ENCODE measurements at regions not wholly inside any gene's neighbourhood (a gene's known extent, or its start where the extent isn't known, plus 50 kb on each side); places are given as distances from the start of the nearest gene placed in this dataset.

GRCh38 chr11:105268404-105269062 is 129.0 kb upstream of the CARD18 start:
- Histone ChIP-seq H3K79me2 (ENCODE audit: insufficient read depth, low read length) (no peaks in the 10 kb centered on the region), H3K9me3 (ENCODE audit: insufficient read depth, low read length, severe bottlenecking) (no peaks in the 10 kb centered on the region), H3K27me3 (ENCODE audit: insufficient read depth, low read length, poor library complexity) (no peaks in the 10 kb centered on the region), H4K20me1 (ENCODE audit: insufficient read depth, low read length) (no peaks in the 10 kb centered on the region), H2AFZ (ENCODE audit: low read depth, low read length) (no peak overlapping the region), H3K4me3 (ENCODE audit: low read depth in 1 of 2, low read length in 2 of 2) (no peak overlapping the region), H3K9ac (ENCODE audit: low read depth, low read length) (no peak overlapping the region), H3K4me1 (ENCODE audit: insufficient read depth, low read length) (no peaks in the 10 kb centered on the region), H3K36me3 (ENCODE audit: insufficient read depth, low read length) (no peaks in the 10 kb centered on the region), H3K4me2 (ENCODE audit: insufficient read depth, low read length) (no peak overlapping the region), H3K27ac (ENCODE audit: low read length) (no peak overlapping the region)
- TF ChIP-seq EZH2 (IDR thresholded peaks at IDR 0.05; ENCODE audit: borderline replicate concordance, low read depth, low read length, severe bottlenecking) = no peak
- TF ChIP-seq, protein P1, sequence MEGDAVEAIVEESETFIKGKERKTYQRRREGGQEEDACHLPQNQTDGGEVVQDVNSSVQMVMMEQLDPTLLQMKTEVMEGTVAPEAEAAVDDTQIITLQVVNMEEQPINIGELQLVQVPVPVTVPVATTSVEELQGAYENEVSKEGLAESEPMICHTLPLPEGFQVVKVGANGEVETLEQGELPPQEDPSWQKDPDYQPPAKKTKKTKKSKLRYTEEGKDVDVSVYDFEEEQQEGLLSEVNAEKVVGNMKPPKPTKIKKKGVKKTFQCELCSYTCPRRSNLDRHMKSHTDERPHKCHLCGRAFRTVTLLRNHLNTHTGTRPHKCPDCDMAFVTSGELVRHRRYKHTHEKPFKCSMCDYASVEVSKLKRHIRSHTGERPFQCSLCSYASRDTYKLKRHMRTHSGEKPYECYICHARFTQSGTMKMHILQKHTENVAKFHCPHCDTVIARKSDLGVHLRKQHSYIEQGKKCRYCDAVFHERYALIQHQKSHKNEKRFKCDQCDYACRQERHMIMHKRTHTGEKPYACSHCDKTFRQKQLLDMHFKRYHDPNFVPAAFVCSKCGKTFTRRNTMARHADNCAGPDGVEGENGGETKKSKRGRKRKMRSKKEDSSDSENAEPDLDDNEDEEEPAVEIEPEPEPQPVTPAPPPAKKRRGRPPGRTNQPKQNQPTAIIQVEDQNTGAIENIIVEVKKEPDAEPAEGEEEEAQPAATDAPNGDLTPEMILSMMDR (IDR thresholded peaks at IDR 0.05; ENCODE audit: borderline replicate concordance, extremely low read depth, low read length, poor library complexity, severe bottlenecking) = no peak
- ATAC-seq (ENCODE audit: insufficient read depth, low read depth) (no peak), DNase-seq (no peak)

GRCh38 chr11:105265845-105266244 is 126.3 kb upstream of the CARD18 start:
- ATAC-seq (ENCODE audit: insufficient read depth, low read depth) (peak; percentile 66; the same call in 2 of the 3 replicates), DNase-seq (no peak)
- Histone ChIP-seq H3K27me3 (ENCODE audit: insufficient read depth, low read length, poor library complexity) (no peaks in the 10 kb centered on the region), H3K4me3 (ENCODE audit: low read depth in 1 of 2, low read length in 2 of 2) (no peak overlapping the region), H3K4me2 (ENCODE audit: insufficient read depth, low read length) (no peak overlapping the region), H3K36me3 (ENCODE audit: insufficient read depth, low read length) (no peaks in the 10 kb centered on the region), H3K9ac (ENCODE audit: low read depth, low read length) (no peak overlapping the region), H3K79me2 (ENCODE audit: insufficient read depth, low read length) (no peaks in the 10 kb centered on the region), H3K27ac (ENCODE audit: low read length) (no peak overlapping the region), H3K9me3 (ENCODE audit: insufficient read depth, low read length, severe bottlenecking) (no peaks in the 10 kb centered on the region), H4K20me1 (ENCODE audit: insufficient read depth, low read length) (no peaks in the 10 kb centered on the region), H2AFZ (ENCODE audit: low read depth, low read length) (no peak overlapping the region), H3K4me1 (ENCODE audit: insufficient read depth, low read length) (peaks cover 9% of the 10 kb centered on the region; the same call in 1 of the 2 replicates)
- TF ChIP-seq, protein P1 (IDR thresholded peaks at IDR 0.05; ENCODE audit: borderline replicate concordance, extremely low read depth, low read length, poor library complexity, severe bottlenecking) = no peak
- TF ChIP-seq EZH2 (IDR thresholded peaks at IDR 0.05; ENCODE audit: borderline replicate concordance, low read depth, low read length, severe bottlenecking) = no peak

GRCh38 chr11:105260976-105261375 is 121.4 kb upstream of the CARD18 start:
- DNase-seq = no peak
- TF ChIP-seq, protein P1 (IDR thresholded peaks at IDR 0.05; ENCODE audit: borderline replicate concordance, extremely low read depth, low read length, poor library complexity, severe bottlenecking) = no peak
- no peak for TF ChIP-seq EZH2 (IDR thresholded peaks at IDR 0.05; ENCODE audit: borderline replicate concordance, low read depth, low read length, severe bottlenecking)
- no peaks in the 10 kb centered on the region for H4K20me1 ChIP-seq (ENCODE audit: insufficient read depth, low read length)
- H3K36me3 ChIP-seq (ENCODE audit: insufficient read depth, low read length) = no peaks in the 10 kb centered on the region
- H2AFZ ChIP-seq (ENCODE audit: low read depth, low read length) = no peak overlapping the region
- no peak overlapping the region for H3K4me2 ChIP-seq (ENCODE audit: insufficient read depth, low read length)
- H3K9me3 ChIP-seq (ENCODE audit: insufficient read depth, low read length, severe bottlenecking) = no peaks in the 10 kb centered on the region
- no peaks in the 10 kb centered on the region for H3K79me2 ChIP-seq (ENCODE audit: insufficient read depth, low read length)
- no peak overlapping the region for H3K4me3 ChIP-seq (ENCODE audit: low read depth in 1 of 2, low read length in 2 of 2)
- no peak overlapping the region for H3K9ac ChIP-seq (ENCODE audit: low read depth, low read length)
- no peak overlapping the region for H3K27ac ChIP-seq (ENCODE audit: low read length)
- ATAC-seq (ENCODE audit: insufficient read depth, low read depth) = no peak
- H3K27me3 ChIP-seq (ENCODE audit: insufficient read depth, low read length, poor library complexity) = no peaks in the 10 kb centered on the region
- H3K4me1 ChIP-seq (ENCODE audit: insufficient read depth, low read length) = peaks cover 10% of the 10 kb centered on the region; the same call in 1 of the 2 replicates

Measured in DND-41 (cell line).